ENCODE measurements at regions not wholly inside any gene's neighbourhood (a gene's known extent, or its start where the extent isn't known, plus 50 kb on each side); places are given as distances from the start of the nearest gene placed in this dataset.

- Histone ChIP-seq H3K36me3 (no peaks in the 10 kb centered on the region), H3K4me3 (no peak overlapping the region), H3K4me1 (ENCODE audit: low read depth) (peaks cover 16% of the 10 kb centered on the region), H3K27ac (no peak overlapping the region), H3K27me3 (no peaks in the 10 kb centered on the region), H3K9me3 (ENCODE audit: low read depth) (no peaks in the 10 kb centered on the region)
- DNase-seq (ENCODE audit: low read depth in 1 of 2, low spot score in 1 of 2), result no peak
- no peak for TF ChIP-seq CTCF (IDR thresholded peaks at IDR 0.05; ENCODE audit: low read depth, low read length)
These were observed 52.1 kb downstream of the GSC start for GRCh38 chr14:94717808-94718207.

DNA sequence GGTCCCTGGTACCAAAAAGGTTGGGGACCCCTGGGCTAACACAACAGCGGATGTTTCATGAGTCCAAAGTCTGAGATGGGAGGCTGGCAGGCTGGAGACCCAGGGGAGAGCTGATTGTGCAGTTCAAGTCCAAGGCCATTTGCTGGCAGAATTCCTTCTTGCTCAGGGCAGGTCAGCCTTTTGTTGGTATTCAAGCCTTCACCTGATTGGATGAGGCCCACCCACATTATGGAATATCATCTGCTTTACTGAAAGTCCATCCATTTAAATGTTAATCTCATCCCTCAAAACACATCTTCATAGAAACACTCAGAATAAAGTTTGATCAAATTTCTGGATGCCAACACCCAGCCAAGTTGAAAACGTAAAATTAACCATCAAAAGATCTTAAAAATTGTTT is 52.9 kb downstream of the GSC start:
- no peaks in the 10 kb centered on the region for H3K27me3 ChIP-seq
- no peaks in the 10 kb centered on the region for H3K9me3 ChIP-seq (ENCODE audit: low read depth)
- no peak overlapping the region for H3K27ac ChIP-seq
- peaks cover 21% of the 10 kb centered on the region for H3K4me1 ChIP-seq (ENCODE audit: low read depth)
- no peaks in the 10 kb centered on the region for H3K36me3 ChIP-seq
- no peak for DNase-seq (ENCODE audit: low read depth in 1 of 2, low spot score in 1 of 2)
- no peak for TF ChIP-seq CTCF (IDR thresholded peaks at IDR 0.05; ENCODE audit: low read depth, low read length)
- no peak overlapping the region for H3K4me3 ChIP-seq

- peaks cover 21% of the 10 kb centered on the region for H3K4me1 ChIP-seq (ENCODE audit: low read depth)
- H3K27me3 ChIP-seq, result no peaks in the 10 kb centered on the region
- no peaks in the 10 kb centered on the region for H3K36me3 ChIP-seq
- H3K27ac ChIP-seq, result peak overlapping the region; percentile 70
- DNase-seq (ENCODE audit: low read depth in 1 of 2, low spot score in 1 of 2), result peak in 1 of 2 donors; percentile 76
- no peak for TF ChIP-seq CTCF (IDR thresholded peaks at IDR 0.05; ENCODE audit: low read depth, low read length)
- H3K4me3 ChIP-seq, result no peak overlapping the region
- no peaks in the 10 kb centered on the region for H3K9me3 ChIP-seq (ENCODE audit: low read depth)
These were observed 56.8 kb downstream of the GSC start for GRCh38 chr14:94713115-94713514.

DNA sequence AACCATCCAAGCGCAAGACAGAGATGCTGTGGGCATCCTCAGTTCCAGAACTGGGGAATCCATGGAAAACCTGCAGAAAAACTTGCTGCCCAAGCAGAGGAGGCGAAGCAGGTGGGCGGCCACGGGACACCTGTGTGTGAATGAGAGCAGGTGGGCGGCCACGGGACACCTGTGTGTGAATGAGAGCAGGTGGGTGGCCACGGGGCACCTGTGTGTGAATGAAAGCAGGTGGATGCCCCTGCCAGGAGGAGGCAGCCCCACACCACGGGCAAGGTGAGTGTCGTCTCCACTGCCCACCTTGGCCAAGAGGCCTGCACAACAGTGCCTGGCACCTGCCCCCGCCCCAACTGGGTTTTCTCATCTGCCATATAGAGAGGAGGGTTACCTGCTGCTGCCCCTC is 59.2 kb downstream of the GSC start:
- no peaks in the 10 kb centered on the region for H3K36me3 ChIP-seq
- TF ChIP-seq CTCF (IDR thresholded peaks at IDR 0.05; ENCODE audit: low read depth, low read length), result no peak
- H3K27ac ChIP-seq, result no peak overlapping the region
- H3K4me3 ChIP-seq, result no peak overlapping the region
- DNase-seq (ENCODE audit: low read depth in 1 of 2, low spot score in 1 of 2), result no peak
- H3K9me3 ChIP-seq (ENCODE audit: low read depth), result no peaks in the 10 kb centered on the region
- no peaks in the 10 kb centered on the region for H3K27me3 ChIP-seq
- peaks cover 20% of the 10 kb centered on the region for H3K4me1 ChIP-seq (ENCODE audit: low read depth)

DNA sequence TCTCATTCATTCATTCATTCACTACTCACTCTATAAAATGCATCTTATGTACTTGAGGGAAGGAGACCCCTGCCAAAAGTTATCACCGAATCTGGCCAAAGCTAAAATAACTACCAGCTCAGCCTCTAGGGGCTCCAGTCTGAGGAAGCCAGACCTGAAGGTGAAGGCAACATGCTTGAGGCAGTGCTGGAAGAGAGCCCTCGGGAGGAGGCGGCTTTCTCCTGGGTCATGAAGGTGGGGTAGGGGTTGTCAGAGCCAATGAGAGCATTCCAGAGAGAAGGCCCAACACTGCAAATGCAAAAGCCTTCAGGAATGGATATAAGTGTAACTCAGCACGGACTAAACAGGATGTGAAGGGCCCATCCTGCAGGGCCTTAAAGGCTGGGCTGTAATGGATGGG is 62.4 kb downstream of the GSC start:
- DNase-seq (ENCODE audit: low read depth in 1 of 2, low spot score in 1 of 2), result peak in 1 of 2 donors; percentile 6
- Histone ChIP-seq H3K27me3 (no peaks in the 10 kb centered on the region), H3K4me3 (no peak overlapping the region), H3K9me3 (ENCODE audit: low read depth) (no peaks in the 10 kb centered on the region), H3K36me3 (no peaks in the 10 kb centered on the region), H3K4me1 (ENCODE audit: low read depth) (peaks cover 2% of the 10 kb centered on the region), H3K27ac (no peak overlapping the region)
- no peak for TF ChIP-seq CTCF (IDR thresholded peaks at IDR 0.05; ENCODE audit: low read depth, low read length)

DNA sequence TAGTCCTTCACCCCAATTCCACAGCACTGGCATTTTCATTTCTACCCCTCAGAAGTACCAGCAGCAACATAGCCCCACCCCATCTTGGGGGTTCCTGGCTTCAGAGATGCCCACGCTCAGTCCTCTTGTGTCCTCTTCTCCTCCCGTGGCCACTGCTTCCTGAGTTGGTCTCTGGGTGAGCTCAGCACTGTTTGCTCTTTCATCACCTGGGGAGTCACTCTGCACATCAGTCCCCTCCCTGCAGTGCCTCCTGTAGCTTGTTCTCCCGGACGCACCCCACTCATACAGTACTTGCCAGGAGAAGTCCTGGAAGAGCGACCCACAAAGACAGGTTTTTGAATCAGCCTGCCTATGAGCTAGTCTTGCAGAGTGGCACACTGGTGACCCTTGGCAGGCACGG is 63.8 kb downstream of the GSC start:
- Histone ChIP-seq H3K4me3 (no peak overlapping the region), H3K27ac (no peak overlapping the region), H3K36me3 (no peaks in the 10 kb centered on the region), H3K4me1 (ENCODE audit: low read depth) (no peaks in the 10 kb centered on the region), H3K9me3 (ENCODE audit: low read depth) (no peaks in the 10 kb centered on the region), H3K27me3 (no peaks in the 10 kb centered on the region)
- TF ChIP-seq CTCF (IDR thresholded peaks at IDR 0.05; ENCODE audit: low read depth, low read length), result no peak
- DNase-seq (ENCODE audit: low read depth in 1 of 2, low spot score in 1 of 2), result no peak

All from cardiac muscle cell (in vitro differentiated cells and primary cell).